Activated T-cell treated with anti-CD3 and anti-CD28 coated beads, Interleukin-2, amount 50 U/mL, for 4 hours (primary cell): ENCODE measurements at regions not wholly inside any gene's neighbourhood (a gene's known extent, or its start where the extent isn't known, plus 50 kb on each side); places are given as distances from the start of the nearest gene placed in this dataset.

Source experiments
- ATAC-seq, 2 donors: fragments of 200-7000 bp; cut with Tn5 transposase; one replicate each; pipeline ENCODE4 v1.10.0; 2021
- DNase-seq: peaks from one replicate; pipeline ENCODE4 v3.0.0-alpha.2; 2020
- H3K27me3 Mint-ChIP-seq: one replicate; pipeline ENCODE4 v1.8.0; 2021; ENCODE audit warnings: low read depth, mixed read lengths
- H3K36me3 Mint-ChIP-seq: one replicate; pipeline ENCODE4 v1.8.0; 2022; ENCODE audit warnings: mixed read lengths; ENCODE audit not compliant: insufficient read depth
- H3K4me1 Mint-ChIP-seq: one replicate; pipeline ENCODE4 v1.8.0; 2021; ENCODE audit warnings: low read depth, mixed read lengths
- H3K4me3 Mint-ChIP-seq: one replicate; pipeline ENCODE4 v1.8.0; 2021; ENCODE audit warnings: mild to moderate bottlenecking, moderate library complexity, mixed read lengths
- H3K9me3 Mint-ChIP-seq: one replicate; pipeline ENCODE4 v1.8.0; 2021; ENCODE audit warnings: mixed read lengths

DNA sequence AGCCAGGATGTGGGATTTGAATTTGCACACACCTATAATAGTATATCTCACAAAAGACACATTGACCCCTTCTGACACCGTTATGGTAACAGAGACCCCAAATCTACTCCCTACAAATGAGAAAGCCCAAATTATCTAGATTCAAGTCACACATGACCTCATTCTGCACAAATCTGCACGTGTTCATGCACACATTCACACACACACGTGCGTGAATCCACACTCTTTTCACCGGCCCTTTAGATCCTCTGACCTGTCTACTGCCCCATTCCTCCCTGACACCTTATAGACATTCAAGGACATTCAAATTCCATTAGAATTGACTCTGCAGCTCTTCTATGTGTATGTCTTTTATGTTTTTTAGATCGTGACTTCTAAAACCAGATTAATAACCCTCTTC, 627.8 kb upstream of the ID2 start:
- peaks cover 19% of the 10 kb centered on the region for H3K4me1 Mint-ChIP-seq
- H3K27me3 Mint-ChIP-seq = no peaks in the 10 kb centered on the region
- no peak overlapping the region for H3K4me3 Mint-ChIP-seq
- no peaks in the 10 kb centered on the region for H3K36me3 Mint-ChIP-seq
- peaks cover 14% of the 10 kb centered on the region for H3K9me3 Mint-ChIP-seq
- ATAC-seq (no peak), DNase-seq (no peak)

DNA sequence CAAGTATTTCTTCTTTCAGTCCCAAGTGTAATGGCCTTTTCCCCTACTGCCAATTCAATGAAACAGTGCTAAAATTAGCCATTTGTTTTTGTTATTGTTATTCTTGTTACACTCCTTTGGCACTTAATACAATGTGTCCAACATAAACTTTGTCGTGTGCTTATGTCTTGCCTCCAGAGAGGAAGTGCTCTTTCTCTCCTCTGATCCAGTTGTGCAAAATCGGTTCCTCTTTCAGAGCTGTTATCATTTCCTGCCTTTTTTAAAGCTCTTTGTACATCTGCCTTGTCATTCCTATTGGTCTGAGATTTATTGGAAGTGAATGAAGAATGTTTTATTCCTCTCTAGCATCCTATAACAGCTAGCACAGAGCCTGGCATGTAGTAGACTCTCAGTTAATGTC, 623.2 kb upstream of the ID2 start:
- ATAC-seq = no peak
- DNase-seq = no peak
- Mint-ChIP-seq H3K4me1 (no peaks in the 10 kb centered on the region), H3K27me3 (no peaks in the 10 kb centered on the region), H3K9me3 (peaks cover 11% of the 10 kb centered on the region), H3K36me3 (no peaks in the 10 kb centered on the region), H3K4me3 (no peak overlapping the region)

DNA sequence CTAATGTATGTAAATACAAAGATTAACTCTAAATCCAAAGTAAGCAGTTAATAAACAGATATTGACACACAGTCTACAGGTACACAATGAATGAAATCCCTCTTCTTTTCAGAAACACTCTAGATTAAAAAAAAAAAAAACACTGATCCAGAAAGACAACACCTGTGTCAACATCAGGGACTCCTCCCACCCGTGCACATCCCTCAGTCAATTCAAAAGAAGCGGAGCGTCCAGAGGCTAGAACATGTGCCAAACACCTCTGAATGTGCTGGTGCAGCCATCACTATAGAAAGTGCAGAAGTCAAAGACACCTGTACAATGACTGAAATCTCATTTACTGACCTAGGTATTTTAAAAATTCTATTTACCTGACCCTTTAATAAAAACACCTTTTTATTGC, 622.6 kb upstream of the ID2 start:
- Mint-ChIP-seq H3K4me1 (no peaks in the 10 kb centered on the region), H3K27me3 (no peaks in the 10 kb centered on the region), H3K36me3 (no peaks in the 10 kb centered on the region), H3K9me3 (peaks cover 11% of the 10 kb centered on the region), H3K4me3 (no peak overlapping the region)
- ATAC-seq (no peak), DNase-seq (no peak)

DNA sequence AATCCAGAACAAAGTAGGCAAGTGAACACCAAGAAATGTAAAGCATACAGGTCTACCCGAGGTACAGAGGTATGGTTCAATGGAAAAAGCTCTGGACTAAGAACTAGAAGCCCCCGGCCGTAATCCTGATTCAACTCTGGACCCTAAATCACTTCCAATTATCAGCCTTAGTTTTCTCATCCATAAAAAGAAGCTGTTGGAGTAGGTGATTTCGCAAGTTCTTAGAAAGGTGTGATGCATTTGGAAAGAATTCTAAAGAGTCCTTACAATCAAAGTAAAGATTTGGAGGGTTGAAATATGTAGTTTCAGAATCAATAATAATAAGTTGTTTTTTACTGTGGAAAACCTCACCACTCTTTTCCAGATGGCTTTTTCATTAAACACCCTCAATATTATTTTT, 622.1 kb upstream of the ID2 start:
- Mint-ChIP-seq H3K27me3 (no peaks in the 10 kb centered on the region), H3K4me1 (no peaks in the 10 kb centered on the region), H3K36me3 (no peaks in the 10 kb centered on the region), H3K9me3 (peaks cover 14% of the 10 kb centered on the region), H3K4me3 (no peak overlapping the region)
- no peak for DNase-seq
- no peak for ATAC-seq

DNA sequence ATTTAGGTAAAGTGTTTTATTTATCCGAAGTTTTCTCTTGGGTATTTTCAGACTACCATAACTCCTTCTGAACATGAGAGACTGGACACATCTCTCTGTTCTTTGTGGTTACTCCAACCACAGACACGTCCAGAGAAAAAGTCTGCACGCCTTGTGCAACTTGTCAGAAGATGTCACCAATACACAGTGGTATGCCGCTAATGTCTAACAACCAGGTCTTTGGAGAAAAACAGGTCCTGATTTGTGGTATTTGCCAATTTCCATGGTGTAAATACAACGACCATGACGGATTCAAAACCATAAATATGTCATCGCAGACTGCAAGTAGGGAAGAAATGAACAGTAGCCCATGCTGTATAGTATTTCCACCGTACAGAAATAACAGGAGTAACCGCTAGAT, 620.6 kb upstream of the ID2 start:
- DNase-seq = no peak
- ATAC-seq = no peak
- Mint-ChIP-seq H3K4me1 (no peaks in the 10 kb centered on the region), H3K9me3 (peaks cover 11% of the 10 kb centered on the region), H3K4me3 (no peak overlapping the region), H3K27me3 (peaks cover 2% of the 10 kb centered on the region), H3K36me3 (no peaks in the 10 kb centered on the region)

DNA sequence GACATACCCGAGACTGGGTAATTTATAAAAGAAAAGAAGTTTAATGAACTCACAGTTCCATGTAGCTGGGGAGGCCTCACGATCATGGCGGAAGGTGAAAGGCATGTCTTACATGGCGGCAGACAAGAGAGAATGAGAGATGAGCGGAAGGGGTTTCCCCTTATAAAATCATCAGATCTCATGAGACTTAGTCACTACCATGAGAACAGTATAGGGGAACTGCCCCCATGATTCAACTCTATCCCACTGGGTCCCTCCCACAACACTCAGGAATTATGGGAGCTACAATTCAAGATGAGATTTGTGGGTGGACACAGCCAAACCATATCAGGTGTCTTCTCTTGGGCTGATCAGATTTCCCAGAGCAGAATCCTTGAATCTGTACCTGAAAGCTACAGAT, 617.3 kb upstream of the ID2 start:
- DNase-seq (no peak), ATAC-seq (peak; percentile 66)
- Mint-ChIP-seq H3K9me3 (peaks cover 3% of the 10 kb centered on the region), H3K4me1 (no peaks in the 10 kb centered on the region), H3K27me3 (peaks cover 2% of the 10 kb centered on the region), H3K4me3 (no peak overlapping the region), H3K36me3 (no peaks in the 10 kb centered on the region)

DNA sequence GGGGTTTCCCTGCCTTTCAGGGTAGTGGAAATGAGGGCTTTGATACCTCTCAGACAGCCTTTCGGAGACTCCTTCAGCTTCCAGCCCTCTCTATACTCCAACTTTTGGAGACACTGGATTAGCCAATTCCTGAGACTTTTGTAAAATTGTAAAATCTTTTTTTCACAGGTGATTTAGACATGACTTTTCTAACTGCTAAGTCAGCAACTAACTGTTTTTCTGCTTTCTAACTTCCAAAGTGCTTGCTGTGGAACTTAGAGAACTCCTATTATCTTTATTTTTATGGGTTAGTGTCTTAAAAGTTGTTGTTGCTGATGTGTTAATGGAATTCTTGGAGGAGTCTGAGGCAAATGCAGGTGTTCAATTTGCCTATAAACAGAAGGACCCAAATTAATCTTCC, 616.7 kb upstream of the ID2 start:
- H3K4me1 Mint-ChIP-seq = no peaks in the 10 kb centered on the region
- ATAC-seq (no peak), DNase-seq (no peak)
- H3K9me3 Mint-ChIP-seq = peaks cover 3% of the 10 kb centered on the region
- H3K4me3 Mint-ChIP-seq = no peak overlapping the region
- peaks cover 2% of the 10 kb centered on the region for H3K27me3 Mint-ChIP-seq
- no peaks in the 10 kb centered on the region for H3K36me3 Mint-ChIP-seq

DNA sequence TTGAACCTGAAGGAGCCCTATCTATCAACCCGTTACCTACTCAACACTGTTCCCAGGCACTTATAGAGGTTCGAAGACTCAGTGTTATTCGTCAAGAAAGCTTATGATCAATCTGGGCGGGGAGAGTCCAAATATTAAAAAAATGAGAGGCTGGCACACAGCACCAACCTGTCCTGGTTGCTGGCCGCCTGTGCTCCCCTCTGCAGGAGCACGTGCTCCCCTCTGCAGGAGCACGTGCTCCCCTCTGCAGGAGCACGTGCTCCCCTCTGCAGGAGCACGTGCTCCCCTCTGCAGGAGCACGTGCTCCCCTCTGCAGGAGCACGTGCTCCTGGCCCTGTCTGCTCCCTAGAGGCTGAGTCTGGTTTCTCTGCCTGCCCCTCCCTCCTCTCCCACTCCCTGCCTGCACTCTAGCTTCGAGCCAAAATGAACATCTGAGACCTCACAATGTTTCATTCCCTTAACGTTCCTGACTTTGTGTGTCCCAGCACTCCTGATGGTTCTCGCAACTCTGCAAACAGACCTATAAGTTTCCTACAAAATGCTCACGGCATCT, 614.0 kb upstream of the ID2 start:
- peaks cover 2% of the 10 kb centered on the region for H3K27me3 Mint-ChIP-seq
- no peaks in the 10 kb centered on the region for H3K4me1 Mint-ChIP-seq
- H3K36me3 Mint-ChIP-seq = no peaks in the 10 kb centered on the region
- peaks cover 3% of the 10 kb centered on the region for H3K9me3 Mint-ChIP-seq
- DNase-seq = no peak
- no peak overlapping the region for H3K4me3 Mint-ChIP-seq
- ATAC-seq = no peak

DNA sequence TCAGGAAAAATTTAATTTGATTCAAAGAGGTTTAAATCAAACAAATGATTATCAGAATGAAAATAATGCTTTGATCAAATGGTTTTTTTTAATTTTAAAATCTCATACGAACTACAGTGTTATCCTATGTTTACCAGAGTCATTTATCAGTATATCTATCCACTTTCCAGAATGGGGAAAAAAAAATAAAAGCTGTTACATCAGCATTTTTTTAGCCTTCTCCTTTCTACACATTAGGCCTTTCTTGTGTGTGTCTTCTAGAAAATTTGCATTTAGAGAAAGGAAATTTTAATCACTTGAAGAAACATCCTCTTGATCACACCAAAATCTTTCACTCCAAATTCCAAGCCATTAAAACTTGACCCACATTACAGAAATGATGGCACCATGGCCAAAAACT, 608.9 kb upstream of the ID2 start:
- no peak for ATAC-seq
- Mint-ChIP-seq H3K4me1 (peaks cover 11% of the 10 kb centered on the region), H3K27me3 (no peaks in the 10 kb centered on the region), H3K9me3 (peaks cover 7% of the 10 kb centered on the region), H3K4me3 (no peak overlapping the region), H3K36me3 (no peaks in the 10 kb centered on the region)
- DNase-seq = no peak

DNA sequence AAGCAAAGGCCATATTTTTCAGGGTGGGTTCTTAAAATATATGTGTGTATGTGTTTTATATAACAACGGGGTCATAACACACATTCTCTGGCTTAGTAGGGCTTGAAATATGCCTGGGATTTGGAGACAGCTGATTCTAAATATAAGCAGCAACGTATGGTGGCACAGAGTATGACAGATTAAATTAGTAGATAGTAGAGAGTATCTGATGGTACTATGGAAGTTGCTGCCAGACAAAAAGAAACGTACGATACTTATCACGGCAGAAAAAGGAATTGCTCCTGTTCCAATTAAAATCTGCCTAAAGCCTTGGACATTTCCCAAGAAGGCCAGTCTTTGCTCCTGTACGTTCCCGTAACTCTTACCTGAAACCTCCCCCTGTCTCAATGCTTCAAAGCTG, 607.9 kb upstream of the ID2 start:
- DNase-seq = no peak
- peaks cover 11% of the 10 kb centered on the region for H3K4me1 Mint-ChIP-seq
- no peak overlapping the region for H3K4me3 Mint-ChIP-seq
- ATAC-seq = no peak
- peaks cover 11% of the 10 kb centered on the region for H3K9me3 Mint-ChIP-seq
- H3K36me3 Mint-ChIP-seq = no peaks in the 10 kb centered on the region
- H3K27me3 Mint-ChIP-seq = no peaks in the 10 kb centered on the region

DNA sequence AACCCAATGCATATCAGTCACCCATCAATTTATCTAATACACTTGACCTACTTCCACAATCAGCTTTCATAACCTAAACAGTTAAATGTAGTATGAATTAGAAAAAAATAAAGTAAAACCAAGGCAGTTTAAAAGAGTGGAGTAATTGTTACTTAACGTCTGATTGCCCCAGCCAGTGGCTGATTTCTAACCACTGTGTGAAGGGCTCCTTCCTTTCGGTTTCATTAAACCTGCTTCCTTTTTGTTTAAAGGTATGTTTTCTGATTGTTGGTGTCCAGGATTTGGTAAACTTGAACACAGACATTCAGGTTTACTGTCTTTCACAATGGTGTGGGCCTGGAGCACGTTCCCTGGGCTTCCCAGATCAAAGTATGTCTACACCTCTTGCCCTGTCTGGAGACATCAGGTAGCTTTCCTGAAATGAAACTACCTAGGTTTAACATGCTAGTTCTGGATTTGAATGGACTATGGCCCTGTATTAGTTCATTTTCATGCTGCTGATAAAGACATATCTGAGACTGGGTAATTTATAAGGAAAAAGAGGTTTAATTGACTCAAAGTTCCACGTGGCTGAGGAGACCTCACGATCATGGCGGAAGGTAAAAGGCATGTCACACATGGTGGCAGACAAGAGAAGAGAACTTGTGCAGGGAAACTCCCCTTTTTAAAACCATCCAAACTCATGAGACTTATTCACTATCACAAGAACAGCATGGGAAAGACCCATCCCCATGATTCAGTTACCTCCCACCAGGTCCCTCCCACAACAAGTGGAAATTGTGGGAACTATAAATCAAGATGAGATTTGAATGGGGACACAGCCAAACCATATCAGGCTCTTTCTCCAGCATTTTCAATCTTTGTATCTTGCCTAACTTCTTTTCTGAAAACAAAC, 605.2 kb upstream of the ID2 start:
- Mint-ChIP-seq H3K36me3 (no peaks in the 10 kb centered on the region), H3K4me1 (peaks cover 11% of the 10 kb centered on the region), H3K27me3 (no peaks in the 10 kb centered on the region), H3K9me3 (peaks cover 11% of the 10 kb centered on the region), H3K4me3 (no peak overlapping the region)
- ATAC-seq = peak in 1 of 2 donors; percentile 25
- no peak for DNase-seq

DNA sequence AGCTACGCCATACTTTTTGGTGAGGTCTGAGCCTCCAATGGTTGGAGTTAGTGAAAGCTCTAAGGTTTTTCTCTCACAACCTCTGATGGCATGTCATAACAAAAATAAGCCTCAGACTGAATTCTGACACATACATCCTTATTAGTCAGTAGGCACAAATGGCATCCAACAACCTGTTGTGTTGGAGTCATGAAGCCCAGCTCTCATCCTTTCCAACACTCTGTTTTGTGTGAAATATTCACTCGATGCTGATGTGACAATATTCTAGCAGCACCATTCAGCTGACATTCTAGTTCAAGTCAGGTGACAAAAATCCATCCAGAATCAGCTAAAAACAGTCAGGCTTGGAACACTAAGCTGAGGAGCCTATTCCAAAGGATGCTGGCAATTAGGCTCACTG, 603.2 kb upstream of the ID2 start:
- H3K27me3 Mint-ChIP-seq = no peaks in the 10 kb centered on the region
- H3K4me3 Mint-ChIP-seq = no peak overlapping the region
- no peaks in the 10 kb centered on the region for H3K36me3 Mint-ChIP-seq
- H3K9me3 Mint-ChIP-seq = peaks cover 11% of the 10 kb centered on the region
- no peak for DNase-seq
- no peak for ATAC-seq
- peaks cover 11% of the 10 kb centered on the region for H3K4me1 Mint-ChIP-seq

DNA sequence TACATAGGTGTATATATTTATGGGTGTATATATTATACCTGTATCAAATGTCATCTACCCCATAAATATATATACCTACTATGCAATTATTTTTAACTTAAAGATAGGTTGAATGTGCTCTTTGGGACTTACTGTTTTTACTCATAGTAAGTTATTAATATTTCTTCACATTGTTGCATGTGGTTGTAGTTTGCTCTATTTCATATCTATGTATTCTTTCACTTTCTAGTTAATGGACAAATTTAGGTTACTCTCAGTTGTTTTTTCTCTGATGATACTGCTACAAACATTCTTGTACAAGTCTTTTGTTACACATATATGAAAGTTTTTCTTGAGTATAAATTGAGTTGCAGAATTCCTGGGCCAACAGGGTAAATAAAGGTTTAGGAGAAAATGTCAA, 601.8 kb upstream of the ID2 start:
- no peaks in the 10 kb centered on the region for H3K36me3 Mint-ChIP-seq
- peaks cover 11% of the 10 kb centered on the region for H3K4me1 Mint-ChIP-seq
- H3K9me3 Mint-ChIP-seq = peaks cover 11% of the 10 kb centered on the region
- DNase-seq = no peak
- ATAC-seq = no peak
- no peaks in the 10 kb centered on the region for H3K27me3 Mint-ChIP-seq
- no peak overlapping the region for H3K4me3 Mint-ChIP-seq

DNA sequence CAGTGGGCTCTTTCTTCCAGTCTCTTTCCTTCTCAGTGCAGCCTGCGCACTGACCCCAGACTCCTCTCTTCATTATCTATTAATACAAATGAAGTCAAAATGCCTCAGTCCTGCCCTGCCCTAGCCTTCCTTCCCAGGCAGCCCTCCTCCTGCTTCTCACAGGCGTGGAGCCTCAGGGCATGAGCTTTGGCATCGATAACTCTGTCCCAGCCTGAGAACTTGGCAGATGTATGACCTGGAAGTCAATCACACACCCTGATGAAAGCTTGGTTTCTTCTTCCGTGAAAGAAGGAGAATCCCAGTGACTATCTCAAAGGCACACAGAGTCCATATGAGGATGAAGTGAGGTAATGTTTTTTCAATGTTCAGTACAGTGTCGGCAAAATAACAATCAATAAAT, 600.7 kb upstream of the ID2 start:
- Mint-ChIP-seq H3K4me3 (no peak overlapping the region), H3K36me3 (no peaks in the 10 kb centered on the region), H3K4me1 (peaks cover 8% of the 10 kb centered on the region), H3K27me3 (no peaks in the 10 kb centered on the region), H3K9me3 (peaks cover 11% of the 10 kb centered on the region)
- DNase-seq (no peak), ATAC-seq (no peak)

DNA sequence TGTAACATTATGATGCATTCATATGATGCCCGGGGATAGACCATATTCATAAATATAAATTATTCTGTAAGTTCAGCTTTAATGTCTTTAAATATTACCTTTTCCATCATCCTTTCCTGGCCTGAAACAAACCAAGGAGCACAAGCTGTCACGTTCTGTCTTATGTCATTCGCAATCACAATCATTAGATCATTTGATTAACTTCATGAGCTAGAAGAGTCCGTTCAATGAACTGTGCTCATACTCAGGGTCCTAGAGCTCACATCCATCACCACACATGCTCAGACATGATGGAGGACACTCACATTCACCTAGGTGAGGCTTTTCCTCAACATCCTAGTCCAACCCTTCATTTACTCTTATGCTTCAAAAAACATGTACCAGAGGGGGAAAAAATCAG, 599.0 kb upstream of the ID2 start:
- DNase-seq = no peak
- no peaks in the 10 kb centered on the region for H3K4me1 Mint-ChIP-seq
- ATAC-seq = no peak
- H3K27me3 Mint-ChIP-seq = no peaks in the 10 kb centered on the region
- no peaks in the 10 kb centered on the region for H3K36me3 Mint-ChIP-seq
- H3K4me3 Mint-ChIP-seq = no peak overlapping the region
- peaks cover 4% of the 10 kb centered on the region for H3K9me3 Mint-ChIP-seq
